A549 (cell line): ENCODE measurements at regions not wholly inside any gene's neighbourhood (a gene's known extent, or its start where the extent isn't known, plus 50 kb on each side); places are given as distances from the start of the nearest gene placed in this dataset.

Experiments used
- ATAC-seq, 2 experiments: fragments of 200-7000 bp in 1 of 2; fragments of >200 bp in 1 of 2; cut with Nextera tagmentation in 1 of 2; cut with Tn5 transposase in 1 of 2; 3 replicates each; pipeline versions ENCODE4 v1.8.0 to v1.9.1; 2018 to 2020; ENCODE audit warnings: mild to moderate bottlenecking in 1 of 2, moderate library complexity in 1 of 2
- CTCF ChIA-PET: fragments of 300-600 bp; sonication (Branson Sonifier 250); formaldehyde crosslinking; extraction: SDS; loops from one replicate; lab custom pipeline; 2021; ENCODE audit warnings: antibody characterized with exemption, inconsistent platforms; lab: Yijun Ruan, JAX
- POLR2A ChIA-PET: fragments of 350-600 bp; formaldehyde crosslinking; extraction: SDS; loops from one replicate; lab custom pipeline; 2021; ENCODE audit warnings: antibody characterized with exemption, inconsistent platforms; lab: Yijun Ruan, JAX
- DNase-seq, 2 experiments: peaks; one replicate each; pipeline versions ENCODE4 v3.0.0 to v3.0.0-alpha.2; 2011 to 2016; ENCODE audit warnings: low read depth in 1 of 2, low spot score in 1 of 2
- FAIRE-seq: peaks from 2 replicates; lab custom pipeline; 2011; peaks lifted over from hg19 to GRCh38; lab: Jason Lieb, UNC
- H3K27ac ChIP-seq, 2 experiments: fragments of >200 bp; sonication (Bioruptor Twin); formaldehyde crosslinking; 3 replicates each; pipeline ENCODE4 v1.5.1; 2016 to 2017
- H3K4me1 ChIP-seq: fragments of >200 bp; sonication (Bioruptor Twin); formaldehyde crosslinking; 3 replicates; pipeline ENCODE4 v1.6.1; 2016
- H3K4me2 ChIP-seq: fragments of >200 bp; sonication (Bioruptor Twin); formaldehyde crosslinking; 3 replicates; pipeline ENCODE4 v1.6.1; 2016
- H3K4me3 ChIP-seq: fragments of >200 bp; sonication (Bioruptor Twin); formaldehyde crosslinking; 3 replicates; pipeline ENCODE4 v1.5.1; 2016
- H3K9me3 ChIP-seq: fragments of >200 bp; sonication (Bioruptor Twin); formaldehyde crosslinking; 3 replicates; pipeline ENCODE4 v1.6.1; 2016
- ATOH8 ChIP-seq: fragments of 250-450 bp; sonication (Bioruptor Pico); IDR thresholded peaks from 2 replicates; pipeline ENCODE4 v1.5.0; 2020; ENCODE audit warnings: low read depth, mild to moderate bottlenecking, moderate library complexity
- CBX8 ChIP-seq: fragments of 200-600 bp; sonication (generic); IDR thresholded peaks from 2 replicates; pipeline ENCODE4 v1.6.1; 2016
- CEBPB ChIP-seq, 2 experiments: fragments of >200 bp in 1 of 2; sonication (Bioruptor Twin) in 1 of 2; formaldehyde crosslinking in 1 of 2; IDR thresholded peaks; 2 replicates each; pipeline ENCODE4 v1.6.1; 2012 to 2016
- CHD4 ChIP-seq: fragments of 200-600 bp; sonication (generic); IDR thresholded peaks from 2 replicates; pipeline ENCODE4 v1.6.1; 2016; ENCODE audit warnings: antibody characterized with exemption, mild to moderate bottlenecking, borderline replicate concordance
- E2F6 ChIP-seq: IDR thresholded peaks from 2 replicates; pipeline ENCODE4 v1.6.1; 2012; ENCODE audit warnings: low read depth, borderline replicate concordance
- ESRRA ChIP-seq: fragments of 150-350 bp; IDR thresholded peaks from 2 replicates; pipeline ENCODE4 v1.6.1; 2014; ENCODE audit warnings: mild to moderate bottlenecking, low read length, borderline replicate concordance
- GATA3 ChIP-seq: IDR thresholded peaks from 2 replicates; pipeline ENCODE4 v1.6.1; 2012; ENCODE audit warnings: borderline replicate concordance
- HDAC2 ChIP-seq: fragments of 200-600 bp; sonication (generic); IDR thresholded peaks from 2 replicates; pipeline ENCODE4 v1.6.1; 2016
- HEYL ChIP-seq: fragments of 250-450 bp; sonication (Bioruptor Pico); IDR thresholded peaks from 2 replicates; pipeline ENCODE4 v1.8.0; 2021; ENCODE audit warnings: mild to moderate bottlenecking, moderate library complexity
- HOXB13 ChIP-seq: fragments of 250-450 bp; sonication (Bioruptor Pico); IDR thresholded peaks from 2 replicates; pipeline ENCODE4 v1.5.0; 2020; ENCODE audit warnings: low read depth, mild to moderate bottlenecking, moderate library complexity
- JUN ChIP-seq, 2 experiments: fragments of >200 bp; sonication (Bioruptor Twin); formaldehyde crosslinking; IDR thresholded peaks; 2 replicates in 1 of 2; 3 replicates in 1 of 2; pipeline ENCODE4 v1.6.1; 2016 to 2017
- KDM1A ChIP-seq: fragments of 200-600 bp; sonication (generic); IDR thresholded peaks from 2 replicates; pipeline ENCODE4 v1.6.1; 2016; ENCODE audit warnings: low read depth, mild to moderate bottlenecking
- KDM5A ChIP-seq: fragments of 200-600 bp; sonication (generic); IDR thresholded peaks from 2 replicates; pipeline ENCODE4 v1.6.1; 2016; ENCODE audit warnings: antibody characterized with exemption, mild to moderate bottlenecking
- MAFK ChIP-seq: fragments of 450-650 bp; IDR thresholded peaks from 2 replicates; pipeline ENCODE4 v1.6.1; 2014; ENCODE audit not compliant: partially characterized antibody
- MYC ChIP-seq: IDR thresholded peaks from 2 replicates; pipeline ENCODE4 v1.6.1; 2012; ENCODE audit warnings: mild to moderate bottlenecking, inconsistent platforms, low read length, improper control_type of control experiment, borderline replicate concordance
- NR3C1 ChIP-seq: fragments of >200 bp; sonication (Bioruptor Twin); formaldehyde crosslinking; IDR thresholded peaks from 3 replicates; pipeline ENCODE4 v1.6.1; 2017
- RCOR1 ChIP-seq: fragments of 150-350 bp; IDR thresholded peaks from 2 replicates; pipeline ENCODE4 v1.6.1; 2014; ENCODE audit warnings: antibody characterized with exemption, low read length, low read depth
- REST ChIP-seq: fragments of 200-600 bp; sonication (generic); IDR thresholded peaks from 2 replicates; pipeline ENCODE4 v1.6.1; 2016; ENCODE audit warnings: antibody characterized with exemption, mild to moderate bottlenecking, moderate library complexity
- RNF2 ChIP-seq: fragments of 200-600 bp; sonication (generic); IDR thresholded peaks from 2 replicates; pipeline ENCODE4 v1.6.1; 2016; ENCODE audit warnings: low read depth, mild to moderate bottlenecking, antibody characterized with exemption, moderate library complexity, borderline replicate concordance
- SMC3 ChIP-seq: fragments of >200 bp; sonication (Bioruptor Twin); formaldehyde crosslinking; IDR thresholded peaks from 3 replicates; pipeline ENCODE4 v1.6.1; 2018; ENCODE audit warnings: inconsistent platforms
- SREBF2 ChIP-seq: fragments of 450-650 bp; IDR thresholded peaks from 2 replicates; pipeline ENCODE4 v1.6.1; 2014; ENCODE audit warnings: mild to moderate bottlenecking, moderate library complexity
- ZC3H11A ChIP-seq: fragments of 450-650 bp; IDR thresholded peaks from 2 replicates; pipeline ENCODE4 v1.6.1; 2014; ENCODE audit warnings: antibody characterized with exemption, mild to moderate bottlenecking
- ZNF302 ChIP-seq: fragments of 250-450 bp; sonication (Bioruptor Pico); IDR thresholded peaks from 2 replicates; pipeline ENCODE4 v1.9.0; 2021; ENCODE audit warnings: inconsistent platforms, mild to moderate bottlenecking, moderate library complexity
- ZSCAN20 ChIP-seq: fragments of 250-450 bp; sonication (Bioruptor Pico); IDR thresholded peaks from 2 replicates; pipeline ENCODE4 v1.8.0; 2022; ENCODE audit warnings: mild to moderate bottlenecking, moderate library complexity
- WGBS: methylation state at CpG from one replicate; pipeline ENCODE4 v1.1.6; 2017; ENCODE audit errors: missing lambda C conversion rate; 5-methylcytosine and 5-hydroxymethylcytosine counted together
- TF ChIP-seq, protein P1 (sequence below): fragments of 250-450 bp; sonication (Bioruptor Pico); IDR thresholded peaks from 2 replicates; pipeline ENCODE4 v1.5.0; 2021; ENCODE audit warnings: mild to moderate bottlenecking, moderate library complexity, borderline replicate concordance

GRCh38 chr7:98777051-98777450, 92.8 kb downstream of the TMEM130 start:
- Histone ChIP-seq H3K27ac (no peak overlapping the region), H3K4me1 (peaks cover 4% of the 10 kb centered on the region; the same call in 1 of the 3 replicates), H3K4me2 (no peak overlapping the region), H3K9me3 (no peaks in the 10 kb centered on the region), H3K4me3 (no peak overlapping the region)
- FAIRE-seq = no peak
- WGBS = 40% methylated on average over 9 of the region's 9 CpGs
- no peak for DNase-seq
- ChIA-PET POLR2A (interaction anchor here (0.6 kb wide), 1 partner anchor 23 kb away, joined by 4 read pairs; no protein-coding TSS in a partner anchor), CTCF (interaction anchor here (2.2 to 2.6 kb wide), 2 partner anchors 13 to 31 kb away, joined by 5 to 8 read pairs; no protein-coding TSS in a partner anchor)
- peak; percentile 20 to 44; a peak in 3 of 6 replicates for ATAC-seq
- TF ChIP-seq ZNF302 (CRISPR knock-in tag) = no peak
- TF ChIP-seq KDM1A = no peak
- no peak for TF ChIP-seq ESRRA
- TF ChIP-seq JUN (IDR thresholded peaks at IDR 0.05) = no peak
- TF ChIP-seq NR3C1 = no peak
- TF ChIP-seq ATOH8 (CRISPR knock-in tag) = no peak
- no peak for TF ChIP-seq KDM5A
- TF ChIP-seq MYC = no peak
- TF ChIP-seq GATA3 = no peak
- no peak for TF ChIP-seq HOXB13 (CRISPR knock-in tag)
- TF ChIP-seq REST = no peak

GRCh38 chr7:98778421-98778820, 91.4 kb downstream of the TMEM130 start:
- H3K4me1 ChIP-seq = peaks cover 4% of the 10 kb centered on the region; the same call in 1 of the 3 replicates
- CTCF ChIA-PET = interaction anchor here (1.2 to 2.2 kb wide), 3 partner anchors 33 to 63 kb away, joined by 3 to 11 read pairs (median 8); no protein-coding TSS in a partner anchor
- TF ChIP-seq, protein P1, sequence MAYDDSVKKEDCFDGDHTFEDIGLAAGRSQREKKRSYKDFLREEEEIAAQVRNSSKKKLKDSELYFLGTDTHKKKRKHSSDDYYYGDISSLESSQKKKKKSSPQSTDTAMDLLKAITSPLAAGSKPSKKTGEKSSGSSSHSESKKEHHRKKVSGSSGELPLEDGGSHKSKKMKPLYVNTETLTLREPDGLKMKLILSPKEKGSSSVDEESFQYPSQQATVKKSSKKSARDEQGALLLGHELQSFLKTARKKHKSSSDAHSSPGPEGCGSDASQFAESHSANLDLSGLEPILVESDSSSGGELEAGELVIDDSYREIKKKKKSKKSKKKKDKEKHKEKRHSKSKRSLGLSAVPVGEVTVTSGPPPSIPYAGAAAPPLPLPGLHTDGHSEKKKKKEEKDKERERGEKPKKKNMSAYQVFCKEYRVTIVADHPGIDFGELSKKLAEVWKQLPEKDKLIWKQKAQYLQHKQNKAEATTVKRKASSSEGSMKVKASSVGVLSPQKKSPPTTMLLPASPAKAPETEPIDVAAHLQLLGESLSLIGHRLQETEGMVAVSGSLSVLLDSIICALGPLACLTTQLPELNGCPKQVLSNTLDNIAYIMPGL (CRISPR knock-in tag) = no peak
- TF ChIP-seq ZC3H11A (no peak), HOXB13 (CRISPR knock-in tag) (no peak), ATOH8 (CRISPR knock-in tag) (no peak), ZSCAN20 (CRISPR knock-in tag) (no peak), CEBPB (IDR thresholded peaks at IDR 0.05) (no peak), MAFK (no peak), E2F6 (no peak), RNF2 (no peak), SREBF2 (no peak), HEYL (CRISPR knock-in tag) (no peak), JUN (IDR thresholded peaks at IDR 0.05) (no peak), CBX8 (no peak), NR3C1 (no peak), RCOR1 (no peak), HDAC2 (no peak), CHD4 (no peak), SMC3 (no peak)
- H3K9me3 ChIP-seq = no peaks in the 10 kb centered on the region
- no peak overlapping the region for H3K4me3 ChIP-seq
- FAIRE-seq (no peak), DNase-seq (no peak), ATAC-seq (no peak)
- H3K27ac ChIP-seq = no peak overlapping the region
- H3K4me2 ChIP-seq = no peak overlapping the region
- 29% methylated on average over 4 of the region's 4 CpGs for WGBS
- POLR2A ChIA-PET = no interaction called here
